ENCODE measurements at regions not wholly inside any gene's neighbourhood (a gene's known extent, or its start where the extent isn't known, plus 50 kb on each side); places are given as distances from the start of the nearest gene placed in this dataset.

DNA sequence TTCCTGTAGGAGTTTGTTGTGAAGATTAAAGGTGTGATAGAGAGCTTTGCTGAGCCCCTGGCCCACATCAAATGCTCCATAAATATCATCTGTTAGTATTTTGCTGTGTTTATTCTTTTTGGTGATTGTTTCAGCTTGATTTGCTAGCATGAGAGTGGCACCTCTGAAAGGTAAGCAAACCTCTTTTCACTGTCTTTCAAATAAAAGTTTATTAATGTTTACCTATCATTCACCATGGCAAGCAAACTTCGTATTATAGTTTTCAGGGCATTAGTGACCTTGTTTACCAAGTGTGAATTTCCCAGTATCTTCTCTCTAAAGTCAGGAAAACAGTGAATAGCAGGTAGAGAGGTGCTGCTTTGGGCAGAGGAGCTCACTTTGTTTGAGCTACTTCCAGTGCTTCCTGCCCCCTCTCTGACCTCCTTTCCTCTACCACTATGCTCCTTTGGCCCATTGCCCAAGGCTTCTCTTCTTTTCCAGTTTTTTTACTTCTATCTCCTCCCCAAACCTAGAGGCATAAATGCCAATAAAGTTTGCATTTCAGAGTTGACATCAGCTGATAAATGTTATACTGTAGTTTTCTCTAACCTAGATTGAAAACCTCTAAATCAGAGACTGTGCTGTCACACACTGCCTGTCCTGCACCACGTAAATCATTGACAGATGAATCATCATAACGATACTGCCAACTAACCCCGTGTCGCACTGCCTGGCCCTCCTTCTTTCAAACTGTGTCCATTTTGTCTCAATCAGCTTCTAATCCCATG lies 569.0 kb downstream of the TUSC7 start:
- H3K4me3 ChIP-seq (ENCODE audit: low read length): no peak overlapping the region
- no peak overlapping the region for H3K9ac ChIP-seq (ENCODE audit: low read length)
- no peaks in the 10 kb centered on the region for H3K27me3 ChIP-seq (replicated peaks; ENCODE audit: insufficient read depth, low read length)
- no peak overlapping the region for H3K27ac ChIP-seq (ENCODE audit: low read length)
- no peaks in the 10 kb centered on the region for H4K20me1 ChIP-seq (ENCODE audit: insufficient read depth, low read length)
- no peaks in the 10 kb centered on the region for H3K9me3 ChIP-seq (replicated peaks; ENCODE audit: insufficient read depth, low read length)
- no peak for DNase-seq
- TF ChIP-seq EZH2phosphoT487 (IDR thresholded peaks at IDR 0.05; ENCODE audit: low read length): no peak
- no peak for TF ChIP-seq CTCF (IDR thresholded peaks at IDR 0.05; ENCODE audit: low read length)
- TF ChIP-seq EZH2 (optimal IDR thresholded peaks at IDR 0.05; ENCODE audit: low read depth, low read length): no peak
- no peaks in the 10 kb centered on the region for H3K4me1 ChIP-seq (ENCODE audit: low read length)
- no peaks in the 10 kb centered on the region for H3K79me2 ChIP-seq (ENCODE audit: low read length)
- H2AFZ ChIP-seq (ENCODE audit: low read length): no peak overlapping the region
- no peaks in the 10 kb centered on the region for H3K9me2 ChIP-seq (replicated peaks; ENCODE audit: insufficient read depth, low read length)
- H3F3A ChIP-seq (ENCODE audit: insufficient read depth, low read length): no peaks in the 10 kb centered on the region
- no peaks in the 10 kb centered on the region for H3K36me3 ChIP-seq (replicated peaks; ENCODE audit: insufficient read depth, low read length)
- no peak overlapping the region for H3K4me2 ChIP-seq (ENCODE audit: low read depth, low read length)

DNA sequence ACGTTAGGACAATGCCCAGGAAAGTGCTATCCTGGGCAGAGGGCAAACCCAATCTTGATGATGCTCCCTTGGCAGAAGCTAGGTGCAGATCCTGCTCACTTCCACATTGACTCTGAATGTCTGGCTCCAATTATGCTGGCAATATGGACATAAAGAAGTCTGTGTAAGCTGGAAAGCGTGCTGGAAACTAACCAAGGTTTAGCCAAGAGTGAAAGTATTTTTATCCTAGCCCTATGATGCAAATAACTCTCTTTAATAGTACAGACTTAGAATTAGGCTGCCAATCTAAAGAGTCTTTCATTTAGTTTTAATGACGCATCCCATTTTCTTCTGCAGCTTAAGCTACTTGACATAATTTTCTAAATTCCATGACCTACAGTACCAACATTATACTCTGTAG lies 571.8 kb downstream of the TUSC7 start:
- H3K4me3 ChIP-seq (ENCODE audit: low read length): no peak overlapping the region
- no peaks in the 10 kb centered on the region for H3K79me2 ChIP-seq (ENCODE audit: low read length)
- H3K27ac ChIP-seq (ENCODE audit: low read length): no peak overlapping the region
- H3K9me3 ChIP-seq (replicated peaks; ENCODE audit: insufficient read depth, low read length): no peaks in the 10 kb centered on the region
- H3K4me1 ChIP-seq (ENCODE audit: low read length): no peaks in the 10 kb centered on the region
- H3K4me2 ChIP-seq (ENCODE audit: low read depth, low read length): no peak overlapping the region
- H3K9me2 ChIP-seq (replicated peaks; ENCODE audit: insufficient read depth, low read length): no peaks in the 10 kb centered on the region
- H3K9ac ChIP-seq (ENCODE audit: low read length): no peak overlapping the region
- DNase-seq: no peak
- no peaks in the 10 kb centered on the region for H3K27me3 ChIP-seq (replicated peaks; ENCODE audit: insufficient read depth, low read length)
- no peaks in the 10 kb centered on the region for H3F3A ChIP-seq (ENCODE audit: insufficient read depth, low read length)
- no peaks in the 10 kb centered on the region for H4K20me1 ChIP-seq (ENCODE audit: insufficient read depth, low read length)
- H3K36me3 ChIP-seq (replicated peaks; ENCODE audit: insufficient read depth, low read length): no peaks in the 10 kb centered on the region
- no peak for TF ChIP-seq CTCF (IDR thresholded peaks at IDR 0.05; ENCODE audit: low read length)
- no peak for TF ChIP-seq EZH2 (optimal IDR thresholded peaks at IDR 0.05; ENCODE audit: low read depth, low read length)
- TF ChIP-seq EZH2phosphoT487 (IDR thresholded peaks at IDR 0.05; ENCODE audit: low read length): no peak
- no peak overlapping the region for H2AFZ ChIP-seq (ENCODE audit: low read length)

- Histone ChIP-seq H3K36me3 (replicated peaks; ENCODE audit: insufficient read depth, low read length) (no peaks in the 10 kb centered on the region), H3K27ac (ENCODE audit: low read length) (no peak overlapping the region), H3K9me3 (replicated peaks; ENCODE audit: insufficient read depth, low read length) (no peaks in the 10 kb centered on the region), H3K4me1 (ENCODE audit: low read length) (no peaks in the 10 kb centered on the region), H3K4me3 (ENCODE audit: low read length) (no peak overlapping the region), H3K4me2 (ENCODE audit: low read depth, low read length) (no peak overlapping the region), H3K9ac (ENCODE audit: low read length) (no peak overlapping the region), H3K79me2 (ENCODE audit: low read length) (no peaks in the 10 kb centered on the region), H3K9me2 (replicated peaks; ENCODE audit: insufficient read depth, low read length) (no peaks in the 10 kb centered on the region), H3F3A (ENCODE audit: insufficient read depth, low read length) (no peaks in the 10 kb centered on the region), H4K20me1 (ENCODE audit: insufficient read depth, low read length) (no peaks in the 10 kb centered on the region), H2AFZ (ENCODE audit: low read length) (no peak overlapping the region), H3K27me3 (replicated peaks; ENCODE audit: insufficient read depth, low read length) (no peaks in the 10 kb centered on the region)
- no peak for DNase-seq
- TF ChIP-seq EZH2 (optimal IDR thresholded peaks at IDR 0.05; ENCODE audit: low read depth, low read length) (no peak), EZH2phosphoT487 (IDR thresholded peaks at IDR 0.05; ENCODE audit: low read length) (no peak), CTCF (IDR thresholded peaks at IDR 0.05; ENCODE audit: low read length) (no peak)
Measured at GRCh38 chr3:117282566-117282965, 573.0 kb downstream of the TUSC7 start.

All from MM.1S (cell line).